Activated naive CD4-positive, alpha-beta T cell treated with Interleukin-2 at 50 U/mL for 16 hours (primary cell): ENCODE measurements at regions not wholly inside any gene's neighbourhood (a gene's known extent, or its start where the extent isn't known, plus 50 kb on each side); places are given as distances from the start of the nearest gene placed in this dataset.

Source experiments
- DNase-seq: peaks from one replicate; pipeline ENCODE4 v3.0.0-alpha.2; 2020

- DNase-seq: no peak
Observed at GRCh38 chr1:30325085-30325935, 398.1 kb downstream of the MATN1 start.

DNA sequence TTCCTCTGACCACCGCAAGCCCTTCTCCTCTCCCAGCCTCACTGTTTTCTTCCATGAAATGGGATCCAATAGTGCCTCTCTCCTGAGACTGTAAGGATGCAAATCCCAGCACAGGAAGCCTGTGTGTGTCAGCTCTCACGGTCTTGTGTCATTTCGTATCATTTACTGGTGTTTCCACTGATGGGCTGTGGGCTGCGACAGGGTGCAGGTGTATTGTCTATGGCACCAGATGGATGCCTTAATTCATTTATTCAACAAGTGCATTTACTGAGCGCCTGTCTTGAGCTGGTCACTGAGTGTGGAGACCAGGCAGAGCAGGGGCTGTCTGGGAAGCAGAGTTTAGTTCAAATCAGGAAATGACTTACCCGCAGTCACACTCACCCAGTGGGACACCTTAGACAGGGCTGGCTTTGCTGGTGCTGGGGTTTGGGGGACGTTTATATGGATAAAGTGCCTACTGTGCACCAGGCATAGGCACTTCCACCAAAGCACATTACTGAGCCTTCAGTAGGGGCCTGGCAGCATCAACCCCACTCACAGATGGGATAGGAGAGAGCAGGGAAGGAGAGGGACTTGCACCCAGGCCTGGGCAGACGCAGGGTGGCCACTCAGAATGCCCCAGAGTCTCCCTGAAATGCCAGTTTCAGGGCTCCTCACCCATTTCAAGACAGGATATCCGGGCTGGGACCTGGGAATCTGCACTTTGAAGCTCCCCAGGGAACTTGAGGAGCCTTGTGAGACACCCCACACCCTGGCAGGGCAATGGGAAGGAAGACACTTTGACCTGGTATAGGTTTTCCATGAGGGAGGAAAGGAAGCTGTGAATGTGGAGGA is 398.9 kb downstream of the MATN1 start:
- DNase-seq: no peak

GRCh38 chr1:30323841-30324240 is 399.5 kb downstream of the MATN1 start:
- DNase-seq: no peak

GRCh38 chr1:30323352-30323751 is 400.0 kb downstream of the MATN1 start:
- no peak for DNase-seq

- no peak for DNase-seq
Observed at GRCh38 chr1:30322859-30323257, 400.5 kb downstream of the MATN1 start.

- no peak for DNase-seq
Observed at GRCh38 chr1:30321996-30322858, 401.2 kb downstream of the MATN1 start.

DNA sequence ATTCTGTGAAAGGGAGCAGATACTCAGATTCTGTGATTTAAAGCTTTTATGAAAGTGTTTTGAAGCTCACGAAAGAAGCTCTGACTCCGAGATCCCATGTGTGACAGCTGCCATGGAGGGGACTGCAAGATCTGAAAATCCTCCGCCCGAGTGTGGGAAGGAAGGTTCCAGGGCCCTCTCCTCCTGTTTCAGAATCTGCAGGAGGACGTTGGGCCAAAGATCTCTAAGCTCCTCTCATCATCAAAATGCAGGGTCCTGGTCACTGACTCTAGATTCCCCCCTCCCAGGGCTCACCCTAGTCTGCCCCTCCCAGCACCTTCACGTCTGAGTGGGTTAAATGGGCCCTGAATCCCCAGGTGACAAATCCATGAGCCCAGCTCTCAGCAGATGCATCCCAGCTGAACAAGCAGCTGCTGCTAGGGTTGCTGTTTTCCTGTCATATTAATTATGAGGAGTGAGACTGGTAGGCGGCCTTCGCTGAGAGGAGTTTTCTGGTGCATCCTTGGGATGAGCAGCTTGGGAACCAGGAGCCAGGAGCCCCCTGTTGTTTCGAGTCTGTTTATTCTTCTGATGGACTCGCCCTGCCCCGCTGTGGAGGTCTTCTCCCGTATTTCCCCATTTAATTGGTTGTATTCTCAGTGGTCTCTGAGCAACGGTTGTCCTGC is 402.0 kb downstream of the MATN1 start:
- DNase-seq: no peak

DNA sequence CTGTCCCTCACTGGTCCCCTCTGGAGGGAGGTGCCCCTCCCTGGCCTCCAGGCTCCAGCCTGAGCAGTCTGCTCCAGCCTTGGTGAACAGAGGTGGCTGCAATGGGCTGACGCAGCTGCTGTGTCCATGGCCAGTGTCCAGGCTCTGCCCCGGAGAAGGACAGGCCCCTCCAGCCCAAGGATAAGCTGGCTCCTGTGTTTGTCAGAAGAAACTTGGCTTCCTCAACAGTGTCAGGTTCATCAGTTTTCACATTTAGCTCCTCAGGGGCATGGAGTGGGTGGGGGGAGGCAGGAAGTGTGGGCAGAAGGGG is 402.8 kb downstream of the MATN1 start:
- no peak for DNase-seq

- no peak for DNase-seq
Observed at GRCh38 chr1:30319765-30320580, 403.4 kb downstream of the MATN1 start.

DNA sequence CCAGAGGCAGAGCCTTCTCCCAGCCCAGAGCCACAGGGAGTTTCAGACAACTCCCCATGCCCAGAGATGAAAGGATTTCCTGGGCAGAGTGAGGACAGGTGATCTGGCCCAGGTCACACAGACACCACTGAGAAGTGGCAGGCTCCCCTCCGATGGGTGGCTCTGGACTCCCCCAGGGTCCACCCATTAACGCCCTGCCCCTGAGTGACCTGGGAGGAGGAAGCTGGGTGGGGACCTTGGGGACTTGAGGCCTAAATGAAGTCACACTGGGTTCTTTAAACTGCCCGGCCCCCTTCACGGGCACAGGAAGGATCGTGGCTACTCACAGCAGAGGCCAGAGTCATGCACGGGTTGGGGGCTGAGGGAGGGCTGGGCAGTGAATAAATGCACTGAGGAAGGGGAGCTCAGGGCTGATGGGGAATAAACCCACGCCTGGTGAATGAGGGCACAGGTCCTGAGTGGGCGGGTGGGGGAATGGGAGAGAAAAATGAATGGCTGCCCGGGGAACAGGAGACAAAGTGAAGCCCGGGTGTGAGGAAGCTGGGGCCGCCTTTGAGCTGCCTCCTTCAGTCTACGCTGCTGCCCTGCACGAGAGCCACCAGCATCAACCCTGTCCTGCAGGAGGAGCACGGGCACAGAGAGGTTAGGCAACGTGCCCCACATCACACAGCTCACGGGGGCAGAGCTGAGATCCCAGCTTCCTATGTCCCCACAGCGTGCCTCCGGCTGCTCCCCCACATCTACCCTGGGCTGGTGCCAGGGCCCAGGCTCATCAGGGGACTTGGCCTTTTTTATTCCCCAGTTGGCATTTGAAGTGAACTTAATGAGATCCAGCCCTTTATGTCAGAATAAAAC is 404.3 kb downstream of the MATN1 start:
- DNase-seq: no peak

DNA sequence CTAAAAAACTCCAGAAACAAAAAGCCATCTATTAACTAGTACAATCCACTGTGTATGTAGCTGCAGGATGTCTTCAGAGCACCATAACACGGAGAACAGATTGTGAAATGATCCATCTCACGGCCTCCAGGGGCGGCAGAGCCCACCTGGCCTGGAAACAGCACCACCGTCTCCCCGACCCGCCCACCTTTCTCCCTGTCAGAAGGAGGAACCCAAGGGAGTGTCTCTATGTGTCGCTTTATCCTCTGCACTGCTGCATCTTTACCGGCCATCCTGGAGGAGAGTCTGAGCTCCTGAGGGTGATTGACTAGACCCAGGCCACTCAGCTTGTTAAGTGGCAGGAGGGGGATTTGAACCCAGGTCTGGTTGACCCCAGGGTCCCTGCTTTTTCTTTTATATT is 405.0 kb downstream of the MATN1 start:
- DNase-seq: no peak

DNA sequence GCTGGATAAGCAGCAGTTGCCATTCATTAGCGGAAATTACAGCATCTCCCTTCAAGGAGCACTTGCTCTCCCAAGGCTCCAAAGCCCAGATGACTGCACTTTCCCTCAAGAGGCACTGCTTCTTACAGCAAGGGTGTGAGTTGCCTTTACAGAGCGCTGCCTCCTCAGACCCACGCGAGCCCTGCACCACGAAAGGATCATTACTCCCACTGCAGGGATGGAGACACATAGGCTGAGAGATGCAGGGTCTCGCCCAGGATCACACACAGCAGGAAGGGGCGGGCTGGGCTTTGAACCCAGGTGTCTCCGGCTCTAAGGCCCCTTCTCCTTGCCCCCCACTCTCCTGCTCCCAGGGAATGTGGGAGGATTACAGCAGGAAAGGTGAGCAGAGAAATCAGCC is 405.5 kb downstream of the MATN1 start:
- no peak for DNase-seq

GRCh38 chr1:30316056-30316455 is 407.3 kb downstream of the MATN1 start:
- no peak for DNase-seq

DNA sequence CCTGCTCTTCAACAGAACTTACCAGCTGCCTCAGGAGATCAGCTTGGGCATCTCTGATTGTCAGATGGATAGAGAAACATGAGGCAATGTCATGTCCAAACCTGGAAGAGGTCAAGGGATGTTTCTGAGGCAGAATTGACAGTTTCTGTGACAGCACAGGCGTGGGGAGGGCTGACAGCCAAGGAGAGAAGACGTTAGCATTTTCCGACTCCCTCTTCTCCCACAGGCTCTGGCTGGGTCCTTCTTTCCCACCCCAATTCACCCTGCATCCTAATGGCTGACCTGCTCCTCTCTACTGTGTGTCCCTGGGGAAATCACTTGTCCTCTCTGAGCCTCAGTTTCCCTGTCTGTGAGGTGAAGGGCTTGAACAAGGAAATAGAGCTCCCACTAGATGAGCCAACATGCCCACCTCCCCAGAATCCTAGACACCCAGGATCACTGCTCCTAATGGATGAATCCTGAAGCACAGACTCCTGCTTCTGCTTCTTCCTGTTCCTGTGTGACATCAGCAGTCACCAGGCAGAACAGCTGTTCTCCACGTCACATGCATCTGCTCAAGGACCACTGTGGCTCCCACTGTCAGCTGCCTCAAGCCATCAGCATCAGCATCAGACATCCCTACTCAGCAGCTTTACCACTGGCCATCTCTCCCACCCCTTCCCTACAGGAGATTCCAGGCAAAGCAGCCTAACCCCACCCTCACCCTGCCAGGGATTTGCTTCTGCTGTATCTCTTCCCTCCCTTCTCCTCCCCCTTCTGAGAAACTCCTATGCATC is 408.0 kb downstream of the MATN1 start:
- DNase-seq: no peak

GRCh38 chr1:30314591-30314990 is 408.8 kb downstream of the MATN1 start:
- no peak for DNase-seq

DNA sequence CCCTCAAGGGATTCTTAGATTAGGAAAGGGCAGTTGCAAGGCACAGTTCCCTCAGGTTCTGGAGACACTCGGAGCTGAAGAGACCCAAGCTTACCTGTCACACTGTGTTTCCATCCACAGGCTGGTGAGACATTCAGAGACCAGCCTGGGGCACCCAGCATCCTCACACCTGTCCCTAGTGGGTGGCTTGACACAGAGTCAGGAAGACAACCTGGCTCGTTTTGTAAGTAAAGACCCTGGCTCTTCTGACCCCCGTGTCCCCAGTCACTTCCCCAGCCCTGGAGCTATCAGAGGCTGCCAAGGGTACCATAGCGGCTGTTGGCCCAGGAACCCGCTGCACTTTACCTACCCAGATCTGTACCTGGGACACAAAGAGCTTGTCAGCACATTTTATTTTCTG is 409.8 kb downstream of the MATN1 start:
- no peak for DNase-seq

GRCh38 chr1:30313176-30313575 is 410.2 kb downstream of the MATN1 start:
- no peak for DNase-seq

DNA sequence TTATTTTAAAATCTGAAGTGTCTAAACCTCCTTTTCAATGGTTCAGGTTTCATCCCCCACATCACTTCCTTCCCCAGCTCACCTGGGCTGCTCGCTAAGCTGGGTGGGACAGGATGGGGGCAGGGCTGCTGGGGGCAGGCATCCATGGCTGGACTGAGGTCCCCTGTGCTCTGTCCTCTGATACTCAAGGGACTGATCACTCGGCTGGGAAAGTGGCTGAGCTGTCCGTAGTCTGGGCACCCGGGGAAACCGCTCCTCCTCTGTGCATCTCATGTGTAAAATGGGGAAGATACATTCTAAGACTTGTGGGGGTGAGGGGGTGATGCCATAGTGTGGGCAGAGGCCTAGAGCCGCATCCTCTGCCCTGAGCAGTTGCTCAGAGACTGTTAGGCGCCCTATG is 411.2 kb downstream of the MATN1 start:
- DNase-seq: no peak

- DNase-seq: no peak
Observed at GRCh38 chr1:30311749-30312148, 411.6 kb downstream of the MATN1 start.
